Spleen (tissue), 7 donors: ENCODE measurements at regions not wholly inside any gene's neighbourhood (a gene's known extent, or its start where the extent isn't known, plus 50 kb on each side); places are given as distances from the start of the nearest gene placed in this dataset.

ENCODE experiments used
- POLR2A ChIP-seq, 3 donors: fragments of 450-650 bp; IDR thresholded peaks; one replicate each; pipeline ENCODE4 v1.5.1; 2017; ENCODE audit warnings: antibody characterized with exemption in 3 of 3, mild to moderate bottlenecking in 1 of 3
- TF ChIP-seq, protein P1 (sequence below), 11 experiments: fragments of 200-600 bp in 7 of 11; fragments of 450-650 bp in 4 of 11; sonication (generic) in 4 of 11; IDR thresholded peaks in 8 of 11; conservative IDR thresholded peaks in 3 of 11; 1 replicate in 7 of 11; 2 replicates in 4 of 11; pipeline versions ENCODE4 v1.4.0 to v1.8.0; 2016 to 2021; ENCODE audit warnings: antibody characterized with exemption in 11 of 11, inconsistent platforms in 4 of 11, mild to moderate bottlenecking in 1 of 11
- donor health status: DM: no; HTN: no; CAD: no; lungs with moderate emphysema.
- donor health status: DM: no; HTN: no; CAD: no.
- donor health status: DM: no; HTN: no; CAD: no.

DNA sequence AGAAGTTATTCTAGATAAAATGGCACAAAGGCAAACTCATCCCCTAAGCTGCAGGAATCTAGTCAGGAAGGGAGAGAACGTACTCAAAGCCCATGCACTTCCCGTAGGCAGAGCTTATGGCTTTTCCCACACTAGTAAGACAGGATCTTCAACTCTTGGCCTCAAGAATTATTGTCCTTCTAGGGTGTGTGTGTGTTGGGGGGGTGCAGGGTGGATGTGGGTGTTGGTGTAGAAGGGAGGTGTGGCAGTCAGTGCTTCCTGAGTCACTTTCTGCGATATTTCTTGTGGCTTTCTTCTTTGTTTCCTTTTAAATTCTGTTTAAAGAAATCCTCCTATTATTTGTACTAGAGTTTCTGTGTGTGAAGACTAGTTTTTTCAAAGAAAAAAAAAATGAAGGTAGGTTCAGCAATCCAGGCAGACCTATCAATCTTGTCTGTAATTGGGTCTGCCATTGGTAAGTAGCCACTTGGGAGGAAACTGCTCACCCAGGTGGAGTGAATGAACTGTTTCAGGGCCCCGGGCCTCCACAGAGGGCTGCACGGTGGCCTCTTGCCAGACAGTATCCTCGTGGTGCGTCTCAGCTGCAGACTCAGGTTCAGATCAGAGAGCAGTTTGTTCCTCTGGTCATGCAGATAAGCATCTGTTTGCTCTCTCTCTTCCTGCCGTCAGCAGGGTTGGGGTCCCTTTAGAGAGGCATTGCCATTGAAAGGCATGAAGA, 131.9 kb downstream of the NPR3 start:
- TF ChIP-seq, protein P1, sequence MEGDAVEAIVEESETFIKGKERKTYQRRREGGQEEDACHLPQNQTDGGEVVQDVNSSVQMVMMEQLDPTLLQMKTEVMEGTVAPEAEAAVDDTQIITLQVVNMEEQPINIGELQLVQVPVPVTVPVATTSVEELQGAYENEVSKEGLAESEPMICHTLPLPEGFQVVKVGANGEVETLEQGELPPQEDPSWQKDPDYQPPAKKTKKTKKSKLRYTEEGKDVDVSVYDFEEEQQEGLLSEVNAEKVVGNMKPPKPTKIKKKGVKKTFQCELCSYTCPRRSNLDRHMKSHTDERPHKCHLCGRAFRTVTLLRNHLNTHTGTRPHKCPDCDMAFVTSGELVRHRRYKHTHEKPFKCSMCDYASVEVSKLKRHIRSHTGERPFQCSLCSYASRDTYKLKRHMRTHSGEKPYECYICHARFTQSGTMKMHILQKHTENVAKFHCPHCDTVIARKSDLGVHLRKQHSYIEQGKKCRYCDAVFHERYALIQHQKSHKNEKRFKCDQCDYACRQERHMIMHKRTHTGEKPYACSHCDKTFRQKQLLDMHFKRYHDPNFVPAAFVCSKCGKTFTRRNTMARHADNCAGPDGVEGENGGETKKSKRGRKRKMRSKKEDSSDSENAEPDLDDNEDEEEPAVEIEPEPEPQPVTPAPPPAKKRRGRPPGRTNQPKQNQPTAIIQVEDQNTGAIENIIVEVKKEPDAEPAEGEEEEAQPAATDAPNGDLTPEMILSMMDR (IDR thresholded peaks at IDR 0.05 in 8 of 11, conservative IDR thresholded peaks at IDR 0.05 in 3 of 11): no peak
- no peak for TF ChIP-seq POLR2A (IDR thresholded peaks at IDR 0.05)
